Endothelial cell (in vitro differentiated cells): ENCODE measurements at regions not wholly inside any gene's neighbourhood (a gene's known extent, or its start where the extent isn't known, plus 50 kb on each side); places are given as distances from the start of the nearest gene placed in this dataset.

Experiments used
- DNase-seq: peaks from one replicate; pipeline ENCODE4 v3.0.0; 2021; ENCODE audit warnings: low spot score
- H3K27ac Mint-ChIP-seq: one replicate; pipeline ENCODE4 v1.8.0; 2021; ENCODE audit warnings: mixed read lengths, inconsistent platforms; ENCODE audit not compliant: unreplicated experiment
- H3K27me3 Mint-ChIP-seq: one replicate; pipeline ENCODE4 v1.8.0; 2021; ENCODE audit warnings: mild to moderate bottlenecking, moderate library complexity, mixed read lengths, inconsistent platforms; ENCODE audit not compliant: unreplicated experiment
- H3K36me3 Mint-ChIP-seq: one replicate; pipeline ENCODE4 v1.8.0; 2021; ENCODE audit warnings: mild to moderate bottlenecking, low read depth, mixed read lengths, inconsistent platforms; ENCODE audit not compliant: unreplicated experiment
- H3K4me1 Mint-ChIP-seq: one replicate; pipeline ENCODE4 v1.8.0; 2021; ENCODE audit warnings: mild to moderate bottlenecking, mixed read lengths, inconsistent platforms; ENCODE audit not compliant: unreplicated experiment
- H3K4me3 Mint-ChIP-seq: one replicate; pipeline ENCODE4 v1.8.0; 2021; ENCODE audit warnings: mild to moderate bottlenecking, mixed read lengths, inconsistent platforms; ENCODE audit not compliant: unreplicated experiment
- H3K9me3 Mint-ChIP-seq: one replicate; pipeline ENCODE4 v1.8.0; 2021; ENCODE audit warnings: mixed read lengths, inconsistent platforms; ENCODE audit not compliant: unreplicated experiment
- TF ChIP-seq, protein P1 (sequence below): fragments of 200-600 bp; sonication (generic); IDR thresholded peaks from one replicate; pipeline ENCODE4 v1.5.0; 2021; ENCODE audit warnings: antibody characterized with exemption; ENCODE audit not compliant: unreplicated experiment

DNA sequence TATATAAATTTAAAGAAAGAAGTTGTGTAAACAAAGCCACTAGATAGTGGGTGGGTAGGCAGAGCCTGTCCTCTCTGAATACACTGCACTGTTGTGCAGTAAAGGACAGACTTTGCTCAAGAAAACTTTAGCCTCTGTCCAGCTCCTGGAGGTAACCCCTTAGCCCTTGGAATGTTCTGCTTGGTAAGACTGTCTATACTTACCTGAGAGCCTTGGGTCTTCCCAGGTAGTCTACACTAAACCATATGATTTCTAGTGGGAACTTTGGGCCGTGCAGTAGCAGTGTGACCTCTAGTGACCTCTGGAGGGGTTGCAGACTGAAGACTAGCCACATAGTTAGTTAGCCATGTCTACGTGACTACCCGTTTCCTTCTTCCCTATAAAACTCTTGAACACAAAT, 678.3 kb upstream of the NRXN1 start:
- no peak overlapping the region for H3K27ac Mint-ChIP-seq
- H3K9me3 Mint-ChIP-seq: no peaks in the 10 kb centered on the region
- no peaks in the 10 kb centered on the region for H3K27me3 Mint-ChIP-seq
- H3K4me3 Mint-ChIP-seq: no peak overlapping the region
- DNase-seq: peak; percentile 31
- no peaks in the 10 kb centered on the region for H3K36me3 Mint-ChIP-seq
- TF ChIP-seq, protein P1, sequence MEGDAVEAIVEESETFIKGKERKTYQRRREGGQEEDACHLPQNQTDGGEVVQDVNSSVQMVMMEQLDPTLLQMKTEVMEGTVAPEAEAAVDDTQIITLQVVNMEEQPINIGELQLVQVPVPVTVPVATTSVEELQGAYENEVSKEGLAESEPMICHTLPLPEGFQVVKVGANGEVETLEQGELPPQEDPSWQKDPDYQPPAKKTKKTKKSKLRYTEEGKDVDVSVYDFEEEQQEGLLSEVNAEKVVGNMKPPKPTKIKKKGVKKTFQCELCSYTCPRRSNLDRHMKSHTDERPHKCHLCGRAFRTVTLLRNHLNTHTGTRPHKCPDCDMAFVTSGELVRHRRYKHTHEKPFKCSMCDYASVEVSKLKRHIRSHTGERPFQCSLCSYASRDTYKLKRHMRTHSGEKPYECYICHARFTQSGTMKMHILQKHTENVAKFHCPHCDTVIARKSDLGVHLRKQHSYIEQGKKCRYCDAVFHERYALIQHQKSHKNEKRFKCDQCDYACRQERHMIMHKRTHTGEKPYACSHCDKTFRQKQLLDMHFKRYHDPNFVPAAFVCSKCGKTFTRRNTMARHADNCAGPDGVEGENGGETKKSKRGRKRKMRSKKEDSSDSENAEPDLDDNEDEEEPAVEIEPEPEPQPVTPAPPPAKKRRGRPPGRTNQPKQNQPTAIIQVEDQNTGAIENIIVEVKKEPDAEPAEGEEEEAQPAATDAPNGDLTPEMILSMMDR: peak; percentile 30
- no peaks in the 10 kb centered on the region for H3K4me1 Mint-ChIP-seq

DNA sequence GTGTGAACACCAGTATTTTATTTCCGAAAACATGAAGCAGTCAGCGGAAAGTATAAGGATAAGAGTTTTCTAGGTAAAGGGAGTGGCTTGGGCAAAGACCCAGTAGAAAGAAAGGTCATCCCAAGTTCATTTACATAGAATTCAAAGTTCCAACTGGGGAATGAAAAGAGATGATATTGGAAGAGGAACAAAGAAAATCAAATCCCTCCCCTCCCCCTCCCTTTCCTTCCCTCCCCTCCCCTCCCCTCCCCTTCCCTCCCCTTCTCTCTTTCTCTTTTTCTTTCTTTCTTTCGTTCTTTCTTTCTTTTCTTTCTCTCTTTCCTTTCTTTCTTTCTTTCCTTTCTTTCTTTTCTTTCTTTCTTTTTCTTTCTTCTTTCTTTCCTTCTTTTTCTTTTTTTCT, 675.7 kb upstream of the NRXN1 start:
- Mint-ChIP-seq H3K27me3 (no peaks in the 10 kb centered on the region), H3K27ac (no peak overlapping the region), H3K4me1 (no peaks in the 10 kb centered on the region), H3K4me3 (no peak overlapping the region), H3K36me3 (no peaks in the 10 kb centered on the region), H3K9me3 (no peaks in the 10 kb centered on the region)
- DNase-seq: no peak
- TF ChIP-seq, protein P1: no peak

DNA sequence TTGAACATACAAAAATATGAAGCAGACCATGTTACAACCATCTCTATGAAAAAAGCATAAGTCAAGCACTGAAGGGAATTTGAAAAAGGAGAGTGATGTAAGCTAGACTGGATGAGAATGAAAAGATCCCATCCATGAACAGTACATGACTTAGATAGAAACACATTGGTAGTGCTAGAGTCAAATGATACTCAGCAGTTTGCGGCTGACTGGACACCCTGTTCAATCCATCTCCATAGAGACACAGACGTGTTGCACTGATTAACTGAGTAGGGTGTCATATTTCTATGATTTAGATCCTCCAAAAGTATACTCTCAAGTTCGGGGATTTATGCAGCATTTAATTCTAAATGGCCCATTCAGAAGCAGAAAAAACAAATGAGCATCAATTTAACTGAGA, 674.3 kb upstream of the NRXN1 start:
- H3K4me3 Mint-ChIP-seq: no peak overlapping the region
- DNase-seq: no peak
- no peaks in the 10 kb centered on the region for H3K36me3 Mint-ChIP-seq
- H3K27ac Mint-ChIP-seq: no peak overlapping the region
- H3K9me3 Mint-ChIP-seq: no peaks in the 10 kb centered on the region
- TF ChIP-seq, protein P1: no peak
- no peaks in the 10 kb centered on the region for H3K27me3 Mint-ChIP-seq
- no peaks in the 10 kb centered on the region for H3K4me1 Mint-ChIP-seq

DNA sequence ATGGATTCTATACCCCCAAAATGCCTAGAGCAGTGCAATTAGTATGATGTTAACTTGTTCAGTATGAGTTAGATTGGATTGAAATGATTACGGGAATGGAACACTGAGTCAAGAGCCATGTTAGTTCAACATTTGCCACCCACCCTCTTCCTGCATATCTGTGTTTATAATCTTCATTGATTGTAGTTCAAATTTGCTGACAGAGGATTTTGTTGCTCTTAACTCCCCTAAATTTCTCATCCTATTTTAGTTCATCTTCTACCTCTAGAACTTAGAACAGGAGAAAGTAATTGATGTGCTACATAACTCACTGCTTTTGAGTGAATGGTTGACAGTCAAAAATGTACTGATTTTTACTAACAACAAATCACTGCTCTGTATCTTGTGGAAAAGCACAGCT, 673.5 kb upstream of the NRXN1 start:
- Mint-ChIP-seq H3K36me3 (no peaks in the 10 kb centered on the region), H3K27ac (no peak overlapping the region), H3K9me3 (no peaks in the 10 kb centered on the region), H3K4me3 (no peak overlapping the region), H3K4me1 (no peaks in the 10 kb centered on the region), H3K27me3 (no peaks in the 10 kb centered on the region)
- no peak for DNase-seq
- TF ChIP-seq, protein P1: no peak

DNA sequence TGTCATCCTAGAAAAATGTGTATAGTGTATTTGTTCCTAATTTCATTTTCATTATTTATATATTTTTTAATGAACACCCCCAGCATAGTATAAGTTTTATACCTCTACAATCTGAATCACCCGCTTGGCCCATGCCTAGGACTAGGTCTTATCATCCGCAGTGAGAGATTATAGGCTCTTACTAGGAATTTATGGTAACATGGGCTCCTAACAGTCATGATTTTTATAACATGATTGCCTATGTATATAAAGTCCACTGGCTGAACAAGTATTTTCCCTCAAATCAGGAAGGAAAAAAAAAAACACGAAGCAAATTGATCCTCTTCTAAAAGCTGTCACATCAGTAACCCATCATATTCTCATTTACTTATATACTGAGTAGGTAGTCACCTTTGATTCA, 666.1 kb upstream of the NRXN1 start:
- Mint-ChIP-seq H3K36me3 (no peaks in the 10 kb centered on the region), H3K4me1 (no peaks in the 10 kb centered on the region), H3K27ac (no peak overlapping the region), H3K27me3 (no peaks in the 10 kb centered on the region), H3K4me3 (no peak overlapping the region), H3K9me3 (no peaks in the 10 kb centered on the region)
- TF ChIP-seq, protein P1: no peak
- no peak for DNase-seq
